ENCODE measurements at regions not wholly inside any gene's neighbourhood (a gene's known extent, or its start where the extent isn't known, plus 50 kb on each side); places are given as distances from the start of the nearest gene placed in this dataset.

GRCh38 chr6:2562721-2563451, 187.8 kb downstream of the MYLK4 start:
- DNase-seq = no peak

DNA sequence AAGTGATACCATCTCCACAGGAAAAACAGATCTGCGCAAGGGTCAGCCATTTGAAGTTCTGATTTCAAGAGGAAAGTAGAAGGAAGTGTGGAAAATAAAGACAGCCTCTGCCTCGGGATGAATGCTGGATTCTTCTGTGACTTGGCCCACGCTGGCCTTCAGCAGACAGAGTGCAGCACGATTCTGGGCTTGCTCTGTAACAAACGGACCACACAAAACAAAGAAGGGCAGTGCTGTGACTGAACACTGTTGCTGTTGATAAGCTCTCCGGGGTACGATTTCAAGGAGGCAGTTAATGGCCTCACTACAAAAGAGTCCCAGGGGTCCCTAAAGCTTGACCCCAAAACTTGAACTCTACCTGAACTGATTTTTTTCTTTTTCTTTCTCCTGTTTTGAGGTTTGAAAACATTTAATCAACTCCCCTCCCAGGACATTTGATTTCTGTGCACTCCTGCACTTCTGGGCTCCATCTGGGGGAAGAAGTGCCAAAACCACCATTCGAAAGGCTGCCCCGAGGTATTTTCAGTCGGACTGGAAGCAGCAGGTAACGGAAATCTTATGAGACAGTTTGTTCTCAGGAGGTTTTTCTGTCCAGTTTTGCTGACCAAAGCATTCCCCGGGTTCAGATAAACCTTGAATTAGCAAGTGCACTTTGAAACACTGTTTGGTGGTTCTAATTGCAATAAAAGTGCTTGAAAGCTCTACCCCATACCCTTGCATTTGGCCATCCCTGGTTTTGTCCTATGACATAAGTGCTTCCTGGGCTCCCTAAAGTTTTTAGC, 189.6 kb downstream of the MYLK4 start:
- no peak for DNase-seq

GRCh38 chr6:2560140-2560818, 190.4 kb downstream of the MYLK4 start:
- DNase-seq = no peak

- no peak for DNase-seq
Observed at GRCh38 chr6:2558861-2559801, 191.6 kb downstream of the MYLK4 start.

DNA sequence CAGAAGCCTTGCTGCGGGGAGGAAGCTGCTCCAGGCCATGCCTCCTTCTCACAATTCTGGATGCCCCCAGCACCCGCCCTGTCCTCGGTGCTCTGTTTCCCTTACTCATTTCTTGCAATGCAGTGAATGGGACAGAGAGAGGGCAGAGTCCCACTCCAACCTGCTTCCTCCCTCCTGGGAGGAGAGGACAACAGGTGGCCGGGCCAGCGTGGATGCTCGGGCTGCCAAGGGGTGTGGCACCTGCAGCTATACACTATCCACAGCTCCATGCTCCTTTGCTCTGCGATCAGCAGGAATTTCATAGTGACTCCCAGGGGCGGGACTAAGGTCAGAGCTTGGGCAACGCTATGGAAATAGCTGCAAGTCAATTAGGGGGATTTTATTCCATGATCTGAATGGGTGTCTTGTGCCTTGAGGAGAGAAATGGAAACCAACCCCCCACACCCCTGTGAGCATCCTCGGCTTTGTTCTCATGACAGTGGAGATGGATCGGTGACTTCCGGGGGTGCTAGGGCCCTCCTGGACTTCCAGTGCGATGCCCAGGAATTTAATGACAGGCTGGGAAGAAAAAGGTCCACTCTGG, 192.5 kb downstream of the MYLK4 start:
- DNase-seq = no peak

DNA sequence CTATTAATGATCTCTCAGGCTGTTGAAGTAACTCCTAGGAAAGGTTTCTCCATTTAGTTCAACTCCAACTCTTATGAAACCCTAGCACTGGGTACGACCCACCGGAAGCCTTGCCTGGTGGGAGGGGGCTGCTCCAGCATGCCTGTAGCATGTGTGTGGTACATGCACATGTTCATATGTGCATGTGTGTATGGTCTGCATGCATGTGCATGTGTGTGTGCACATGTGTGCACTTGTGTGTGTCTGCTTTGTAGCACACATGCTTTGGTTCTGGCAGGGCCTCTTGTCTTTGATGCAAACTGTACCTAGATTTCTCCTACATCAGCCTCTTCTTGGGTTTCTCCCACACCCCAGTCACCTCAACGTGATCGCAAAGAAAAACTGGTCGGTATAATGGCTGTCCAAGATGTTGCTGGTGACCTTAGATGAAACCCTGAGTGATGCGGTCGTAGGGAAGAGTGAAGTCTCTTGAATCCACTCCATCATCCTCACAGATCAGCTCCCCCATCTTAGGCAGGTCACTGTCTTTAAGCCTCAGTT, 193.5 kb downstream of the MYLK4 start:
- no peak for DNase-seq

- DNase-seq = no peak
Observed at GRCh38 chr6:2556761-2557160, 194.0 kb downstream of the MYLK4 start.

DNA sequence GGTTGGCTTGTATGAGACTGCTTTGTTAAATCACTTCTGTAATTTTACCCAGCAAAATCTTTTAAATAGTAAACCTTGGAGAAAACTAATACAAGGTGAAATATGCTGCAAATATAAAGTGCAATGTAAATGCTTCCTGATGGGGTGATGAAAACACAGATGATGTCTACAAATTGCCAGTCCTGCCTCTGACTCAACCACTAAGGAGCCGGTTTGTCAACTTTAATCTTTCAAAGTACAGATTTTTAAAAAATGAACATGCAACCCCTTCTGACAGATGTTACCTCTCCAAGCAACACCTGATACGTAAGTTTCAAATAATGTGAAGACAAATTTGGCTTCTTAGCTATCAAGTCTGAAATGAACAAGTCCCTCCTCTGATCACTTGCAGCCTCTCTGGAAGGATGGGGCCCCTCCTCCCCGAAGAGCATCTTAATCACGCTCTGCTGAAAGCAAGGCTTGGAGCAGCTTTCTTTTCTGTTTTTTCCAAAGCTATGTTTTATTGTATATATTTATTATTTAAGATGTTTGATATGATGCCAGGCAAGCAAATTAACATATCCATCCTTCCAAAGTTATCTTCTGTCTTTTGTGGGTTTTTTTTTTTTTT, 196.0 kb downstream of the MYLK4 start:
- DNase-seq = no peak

DNA sequence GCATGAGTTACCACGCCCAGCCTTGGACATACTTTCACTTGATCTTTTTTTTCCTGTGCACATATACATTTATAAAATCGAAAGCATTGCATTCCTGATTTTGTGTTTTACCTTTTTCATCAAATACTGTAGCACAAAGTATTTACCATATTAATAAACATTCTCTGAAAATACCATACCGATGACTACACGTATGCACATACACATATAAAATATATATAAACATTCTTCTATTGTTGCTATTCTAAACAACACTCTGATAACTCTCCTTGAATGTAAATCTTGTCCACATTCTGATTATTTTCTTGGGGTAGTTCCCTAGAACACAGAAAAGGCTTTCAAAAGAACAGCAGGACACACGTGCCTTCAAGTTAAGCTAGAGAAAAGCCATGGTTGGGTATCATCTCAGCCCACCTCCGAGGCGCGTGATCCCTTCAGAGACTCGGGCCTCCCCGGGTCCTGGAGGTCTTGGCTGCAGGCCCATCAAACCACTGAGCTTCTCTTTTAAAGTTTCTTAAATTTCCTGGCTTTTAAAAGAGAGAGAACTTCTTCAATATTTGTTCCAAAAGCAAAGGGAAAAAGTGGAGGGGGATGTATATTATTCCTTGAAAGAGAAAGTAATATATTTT, 198.1 kb downstream of the MYLK4 start:
- DNase-seq = no peak

- DNase-seq = no peak
Observed at GRCh38 chr6:2551705-2552104, 199.0 kb downstream of the MYLK4 start.

DNA sequence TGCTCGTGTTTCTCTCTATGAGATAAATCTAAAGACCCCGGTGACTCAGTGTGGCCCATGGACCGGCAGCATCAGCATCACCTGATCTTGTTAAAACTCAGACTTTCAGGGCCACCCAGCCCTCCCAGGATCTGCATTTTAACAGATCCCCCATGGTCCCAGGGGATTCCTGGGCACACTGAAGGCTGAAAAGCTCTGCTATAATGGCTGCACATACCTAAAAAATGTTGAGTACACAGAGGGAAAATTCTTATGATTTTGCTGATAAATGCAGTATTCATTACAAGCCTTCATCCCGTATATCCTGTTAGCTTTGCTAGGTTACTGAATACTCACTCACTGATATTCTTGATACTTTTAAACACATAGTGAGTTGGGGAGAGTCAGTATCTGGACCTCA, 200.5 kb downstream of the MYLK4 start:
- no peak for DNase-seq

- no peak for DNase-seq
Observed at GRCh38 chr6:2549834-2550233, 200.9 kb downstream of the MYLK4 start.

DNA sequence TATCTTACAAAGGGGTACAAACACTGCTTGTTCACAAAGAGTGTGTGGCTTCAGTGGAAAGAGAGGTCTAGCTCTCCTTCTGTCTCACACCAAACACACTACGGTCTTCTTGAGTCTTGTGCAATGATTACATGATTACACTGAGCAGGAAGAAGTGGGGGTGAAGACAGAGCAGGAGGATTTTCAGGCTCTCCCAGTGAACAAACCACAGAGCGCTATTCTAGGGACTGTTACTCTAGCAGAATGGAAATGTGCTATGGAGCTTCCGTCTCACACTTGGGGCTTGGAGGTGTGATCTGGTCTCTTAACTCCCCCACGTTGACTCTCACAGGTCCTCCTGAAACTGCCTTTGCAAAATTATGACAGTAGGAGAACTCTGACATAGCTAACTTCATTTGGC, 203.4 kb downstream of the MYLK4 start:
- DNase-seq = no peak

DNA sequence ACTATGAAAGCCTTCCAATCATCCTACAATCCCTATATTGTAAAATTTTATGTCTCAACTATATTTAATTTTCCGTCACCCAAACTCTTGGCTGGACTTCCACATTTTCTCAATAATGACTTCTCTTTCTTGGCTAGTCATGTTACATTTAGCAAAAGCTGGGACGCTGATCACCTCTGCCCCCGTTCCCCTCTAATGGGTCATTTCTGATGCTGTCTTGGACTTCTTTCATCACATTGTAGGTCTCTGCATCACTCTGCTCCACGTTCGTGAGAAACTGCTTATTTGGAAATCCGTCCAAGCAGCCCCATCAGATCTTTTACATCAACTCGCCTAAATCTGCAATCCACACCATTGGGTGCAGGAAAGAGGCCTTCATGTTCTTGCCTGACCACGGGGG, 203.8 kb downstream of the MYLK4 start:
- no peak for DNase-seq

DNA sequence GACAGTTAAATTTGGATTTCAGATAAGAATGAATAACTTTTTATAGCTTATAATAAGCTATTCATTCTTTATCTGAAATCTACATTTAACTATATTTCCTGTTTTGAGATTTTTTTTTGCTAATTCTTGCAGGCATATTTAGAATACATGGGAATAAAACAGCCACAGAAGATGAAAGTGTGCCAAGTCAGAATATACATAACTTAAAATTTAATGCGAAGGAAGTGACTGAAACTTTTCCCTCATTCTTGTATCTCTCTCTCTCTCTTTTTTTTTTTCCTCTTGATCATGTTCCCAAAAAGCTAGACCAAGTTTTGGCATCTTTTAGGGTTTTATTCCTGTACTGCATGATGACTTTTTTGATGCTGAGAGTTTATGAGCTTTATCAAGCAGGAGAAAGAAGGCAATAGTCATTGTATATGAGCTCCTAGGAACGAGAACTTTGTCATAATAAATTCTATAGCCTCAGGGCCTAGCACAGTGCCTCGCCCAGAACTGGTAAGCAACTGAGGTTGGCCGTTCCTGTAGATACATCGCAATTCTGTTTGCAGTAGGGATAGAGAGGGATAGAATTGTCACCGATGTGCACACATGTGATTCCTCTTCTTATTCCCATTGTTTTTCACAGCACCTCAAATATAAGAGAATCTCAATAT, 205.2 kb downstream of the MYLK4 start:
- DNase-seq = no peak

DNA sequence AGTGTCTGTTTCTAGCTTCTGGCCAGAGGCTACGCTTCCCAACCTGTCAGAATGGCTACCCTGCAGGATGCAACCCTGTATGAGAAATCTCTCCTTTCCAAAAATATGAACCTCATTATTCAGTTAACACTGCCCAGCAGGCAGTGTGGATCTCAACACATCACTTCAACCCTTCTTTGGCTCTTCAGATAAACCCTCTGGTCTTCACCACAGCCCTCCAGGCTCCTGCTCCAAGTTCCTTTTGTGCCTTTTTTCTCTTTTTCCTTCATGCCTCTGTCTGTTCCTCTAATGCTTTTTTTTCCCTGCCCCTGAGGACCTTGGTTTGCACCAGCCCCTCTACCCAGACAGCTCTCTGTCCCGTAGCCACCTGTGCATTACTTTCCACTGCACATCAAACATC, 207.4 kb downstream of the MYLK4 start:
- no peak for DNase-seq

GRCh38 chr6:2542858-2543218, 207.9 kb downstream of the MYLK4 start:
- no peak for DNase-seq

- DNase-seq = no peak
Observed at GRCh38 chr6:2542101-2542857, 208.4 kb downstream of the MYLK4 start.

DNA sequence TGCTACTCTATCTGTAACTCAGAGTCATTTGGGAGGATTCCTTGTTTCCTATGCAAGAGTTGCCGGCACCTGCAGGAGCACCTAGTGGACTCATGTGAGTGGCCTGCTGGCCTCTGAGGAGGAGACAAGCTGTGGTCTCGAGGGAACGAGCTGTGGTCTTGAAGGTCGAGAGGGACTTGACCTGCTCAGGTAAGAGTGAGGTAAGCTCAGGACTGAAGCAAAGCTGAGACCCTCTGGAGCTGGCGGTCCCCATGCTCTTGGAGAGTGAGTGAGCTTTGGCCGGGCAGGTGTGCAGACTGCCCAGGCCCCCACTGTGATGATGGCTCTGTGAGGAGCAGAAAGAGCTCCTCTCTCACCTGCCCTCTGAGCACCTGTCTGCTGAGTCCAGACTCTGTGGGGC, 214.3 kb downstream of the MYLK4 start:
- peak; percentile 15 for DNase-seq

- DNase-seq = no peak
Observed at GRCh38 chr6:2535506-2535905, 215.2 kb downstream of the MYLK4 start.

Data from COR-L47 (cell line).